Small intestine (tissue), 7 donors: ENCODE measurements at regions not wholly inside any gene's neighbourhood (a gene's known extent, or its start where the extent isn't known, plus 50 kb on each side); places are given as distances from the start of the nearest gene placed in this dataset.

Experiments used
- DNase-seq, 2 donors: peaks; one replicate each; pipeline versions ENCODE4 v3.0.0 to v3.0.0-alpha.2; 2013
- FAIRE-seq: peaks from 2 replicates; lab custom pipeline; 2012; peaks lifted over from hg19 to GRCh38; lab: Jason Lieb, UNC
- H3K27ac ChIP-seq, 3 donors: one replicate each; pipeline ENCODE4 v1.5.1; 2013; ENCODE audit warnings: low read length in 2 of 3, mild to moderate bottlenecking in 2 of 3, control low read depth in 1 of 3, inconsistent platforms in 1 of 3, low read depth in 1 of 3, moderate library complexity in 1 of 3
- H3K27me3 ChIP-seq, 3 donors: one replicate each; pipeline ENCODE4 v1.6.1; 2013; ENCODE audit warnings: low read length in 3 of 3, inconsistent platforms in 1 of 3; ENCODE audit not compliant: control insufficient read depth in 3 of 3, insufficient read depth in 3 of 3
- H3K36me3 ChIP-seq, 3 donors: one replicate each; pipeline ENCODE4 v1.6.1; 2013; ENCODE audit warnings: low read length in 3 of 3, inconsistent platforms in 1 of 3, low read depth in 1 of 3, mild to moderate bottlenecking in 1 of 3, moderate library complexity in 1 of 3; ENCODE audit not compliant: control insufficient read depth in 3 of 3, insufficient read depth in 2 of 3
- H3K4me1 ChIP-seq, 3 donors: one replicate each; pipeline ENCODE4 v1.6.1; 2013; ENCODE audit warnings: low read length in 2 of 3, inconsistent platforms in 1 of 3, low read depth in 1 of 3, mild to moderate bottlenecking in 1 of 3, moderate library complexity in 1 of 3; ENCODE audit not compliant: control insufficient read depth in 3 of 3, insufficient read depth in 2 of 3
- H3K4me3 ChIP-seq, 3 donors: one replicate each; pipeline ENCODE4 v1.5.1; 2013; ENCODE audit warnings: low read length in 3 of 3, control low read depth in 1 of 3, inconsistent platforms in 1 of 3, low read depth in 1 of 3, mild to moderate bottlenecking in 1 of 3, moderate library complexity in 1 of 3
- H3K9me3 ChIP-seq, 2 donors: one replicate each; pipeline ENCODE4 v1.6.1; 2013; ENCODE audit warnings: low read depth in 1 of 2, low read length in 1 of 2; ENCODE audit not compliant: control insufficient read depth in 2 of 2, insufficient read depth in 1 of 2
- WGBS, 3 donors: extraction: QIAGEN DNeasy Blood & Tissue Kit; methylation state at CpG; one replicate each; pipeline ENCODE4 v1.1.7; 2013; 5-methylcytosine and 5-hydroxymethylcytosine counted together
- donor health status: healthy with polysubstance abuse.
- donor health status: control.
- donor health status: control.
- donor health status: Bipolar disorder and iron deficiency.
- donor health status: healthy.

DNA sequence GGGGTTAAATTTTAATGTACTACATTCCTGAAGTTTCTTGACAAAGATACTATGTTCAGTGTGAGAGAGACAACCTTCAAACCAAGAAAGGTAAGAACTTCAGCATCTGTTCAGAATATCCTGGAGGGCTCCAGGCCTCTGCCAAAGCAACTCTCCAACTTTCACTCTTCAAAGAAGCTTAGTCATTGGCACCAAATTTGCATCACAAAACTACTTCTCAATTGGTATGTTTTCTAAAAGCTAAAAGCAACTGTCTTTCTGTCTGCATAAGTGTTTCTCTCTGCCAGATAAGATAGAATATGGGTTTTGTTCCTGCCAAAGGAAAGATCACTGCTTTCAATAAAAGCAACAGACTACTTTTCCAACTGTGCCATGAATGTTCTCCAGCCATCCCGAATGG, 187.4 kb downstream of the SUCLA2 start:
- Histone ChIP-seq H3K27ac (no peak overlapping the region), H3K27me3 (no peaks in the 10 kb centered on the region), H3K4me3 (no peak overlapping the region), H3K36me3 (no peaks in the 10 kb centered on the region), H3K4me1 (no peaks in the 10 kb centered on the region), H3K9me3 (no peaks in the 10 kb centered on the region)
- WGBS, 3 donors: 76 to 95% (median 85%) methylated on average over 1 of the region's 1 CpG
- no peak for FAIRE-seq
- no peak for DNase-seq

DNA sequence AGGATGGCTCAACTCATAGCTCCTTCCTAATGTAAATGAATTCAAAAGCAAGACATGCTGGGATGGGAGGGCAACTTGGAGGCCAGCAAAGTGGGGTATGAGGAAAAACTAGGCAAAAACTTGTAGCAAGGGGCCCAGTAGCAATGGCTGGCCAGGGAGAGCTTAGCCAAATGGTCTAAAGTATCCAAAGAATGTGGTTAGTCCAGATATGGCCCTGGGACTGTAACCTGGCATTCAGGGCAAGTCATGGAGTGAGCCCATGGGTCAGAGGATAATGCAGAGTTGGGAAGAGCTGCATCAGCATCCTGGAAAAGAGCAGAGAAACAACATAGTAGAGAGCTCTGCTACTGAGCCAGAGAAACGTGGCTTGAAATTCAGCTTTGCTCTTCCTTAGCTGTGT, 191.7 kb downstream of the SUCLA2 start:
- Histone ChIP-seq H3K4me3 (no peak overlapping the region), H3K36me3 (no peaks in the 10 kb centered on the region), H3K9me3 (no peaks in the 10 kb centered on the region), H3K27me3 (no peaks in the 10 kb centered on the region), H3K27ac (no peak overlapping the region), H3K4me1 (no peaks in the 10 kb centered on the region)
- no peak for FAIRE-seq
- no peak for DNase-seq
- WGBS, 3 donors: 48 to 65% (median 64%) methylated on average over 1 of the region's 1 CpG

DNA sequence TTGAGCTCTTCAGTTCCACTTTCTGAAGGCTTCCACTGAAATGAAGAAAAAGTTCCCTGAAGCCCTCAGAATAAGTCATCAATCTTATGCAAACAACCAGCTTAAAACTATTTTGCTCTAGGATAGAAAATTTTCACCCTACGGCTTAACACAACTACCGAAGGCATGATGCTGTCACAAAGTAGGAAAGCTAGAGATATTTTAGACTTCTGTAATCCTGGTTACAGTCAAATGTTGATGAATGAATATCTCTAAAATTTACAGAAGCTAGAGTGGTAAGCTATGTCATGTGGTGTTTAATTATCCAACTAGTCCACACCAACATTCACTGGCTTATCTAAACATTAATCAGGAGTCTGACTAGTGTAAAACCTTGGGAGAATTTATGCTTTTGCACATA, 197.9 kb downstream of the SUCLA2 start:
- FAIRE-seq (no peak), DNase-seq (no peak)
- WGBS, 3 donors: 76 to 96% (median 89%) methylated on average over 2 of the region's 2 CpGs
- no peaks in the 10 kb centered on the region for H3K4me1 ChIP-seq
- H3K4me3 ChIP-seq: no peak overlapping the region
- H3K27ac ChIP-seq: no peak overlapping the region
- no peaks in the 10 kb centered on the region for H3K27me3 ChIP-seq
- no peaks in the 10 kb centered on the region for H3K36me3 ChIP-seq
- peaks cover 0 to 6% of the 10 kb centered on the region in 2 donors for H3K9me3 ChIP-seq

DNA sequence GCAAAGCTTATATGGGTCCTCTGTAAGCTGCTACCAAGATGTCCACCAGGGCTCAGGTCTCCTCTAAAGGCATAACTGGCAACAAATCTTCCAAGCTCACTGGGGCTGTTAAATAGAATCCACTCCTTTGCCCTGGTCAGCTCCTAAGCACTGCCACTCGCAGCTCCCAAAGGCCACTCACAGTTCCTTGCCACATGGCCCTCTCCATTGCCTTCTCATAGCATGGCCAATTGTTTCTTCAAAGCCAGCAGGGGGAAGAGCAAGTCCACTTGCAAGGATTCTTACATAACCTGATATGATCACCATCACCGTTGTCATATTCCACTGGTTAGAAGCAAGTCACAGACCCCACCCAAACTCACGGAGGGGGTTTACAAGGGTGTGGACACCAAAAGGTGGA, 199.5 kb downstream of the SUCLA2 start:
- no peak overlapping the region for H3K4me3 ChIP-seq
- peaks cover 0 to 6% of the 10 kb centered on the region in 2 donors for H3K9me3 ChIP-seq
- DNase-seq: no peak
- no peak for FAIRE-seq
- no peaks in the 10 kb centered on the region for H3K4me1 ChIP-seq
- H3K27me3 ChIP-seq: no peaks in the 10 kb centered on the region
- H3K27ac ChIP-seq: no peak overlapping the region
- no peaks in the 10 kb centered on the region for H3K36me3 ChIP-seq
- 88 to 95% (median 91%) methylated on average over 3 of the region's 3 CpGs for WGBS, 3 donors

DNA sequence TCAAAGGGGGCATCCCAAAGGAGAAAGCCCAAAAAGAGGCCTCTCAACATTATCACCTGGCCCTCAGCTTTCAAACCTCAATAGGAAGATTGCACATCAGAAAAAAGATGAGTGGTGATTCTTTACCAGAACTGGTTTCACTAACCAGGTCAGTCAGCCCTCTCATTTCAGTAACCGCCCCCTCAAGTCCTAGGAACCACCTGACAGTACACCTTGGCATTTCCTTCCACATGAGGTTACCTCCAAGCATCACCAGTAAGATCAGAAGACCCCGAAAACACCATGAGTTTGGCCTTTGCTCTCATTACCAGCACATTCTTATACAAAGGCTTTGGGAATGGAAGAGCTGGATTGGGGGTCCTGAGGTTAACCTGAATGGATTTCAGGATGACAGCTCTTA, 200.5 kb downstream of the SUCLA2 start:
- peaks cover 0 to 6% of the 10 kb centered on the region in 2 donors for H3K9me3 ChIP-seq
- H3K4me3 ChIP-seq: no peak overlapping the region
- WGBS, 3 donors: 71 to 93% (median 86%) methylated on average over 2 of the region's 2 CpGs
- H3K27ac ChIP-seq: no peak overlapping the region
- H3K27me3 ChIP-seq: no peaks in the 10 kb centered on the region
- DNase-seq (no peak), FAIRE-seq (no peak)
- no peaks in the 10 kb centered on the region for H3K4me1 ChIP-seq
- no peaks in the 10 kb centered on the region for H3K36me3 ChIP-seq

DNA sequence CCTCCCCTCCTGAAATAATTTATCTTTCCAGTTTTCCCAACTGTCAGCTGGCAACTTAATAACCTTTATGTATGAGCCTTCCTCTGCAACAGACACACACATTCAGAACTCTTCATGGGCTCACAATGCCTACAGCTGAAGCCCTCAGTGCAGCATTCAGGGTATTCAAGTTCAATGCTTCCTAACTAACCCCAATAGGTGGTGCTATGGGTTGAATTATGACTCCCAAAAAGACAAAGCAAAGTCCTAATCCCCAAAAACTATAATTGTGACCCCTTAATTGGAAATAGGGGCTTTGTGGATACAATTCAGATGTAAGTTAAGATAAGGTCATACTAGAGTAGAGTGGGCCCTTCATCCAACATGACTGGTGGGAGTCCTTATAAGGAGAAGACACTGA, 202.2 kb downstream of the SUCLA2 start:
- FAIRE-seq: no peak
- DNase-seq: no peak

DNA sequence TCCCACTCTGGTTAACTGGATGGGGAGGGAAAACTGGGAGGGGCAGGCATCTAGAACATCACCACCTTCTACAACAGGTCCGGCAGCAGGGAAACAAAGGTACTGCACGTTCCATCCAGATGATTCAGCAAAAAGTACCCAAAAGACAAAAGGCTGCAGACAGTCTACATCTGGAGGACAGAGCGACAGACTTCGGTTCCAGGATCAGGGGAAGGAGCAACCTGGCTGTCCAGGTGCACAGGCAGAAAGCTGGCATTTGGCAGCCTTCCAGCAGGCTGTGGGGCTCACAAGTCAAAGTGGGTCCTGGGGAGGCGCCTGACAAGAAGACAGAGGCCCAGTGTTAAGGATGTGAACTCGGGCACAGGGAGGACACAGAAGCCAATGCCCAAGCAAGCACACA, 202.9 kb downstream of the SUCLA2 start:
- Histone ChIP-seq H3K36me3 (no peaks in the 10 kb centered on the region), H3K9me3 (peaks cover 0 to 6% of the 10 kb centered on the region in 2 donors), H3K27me3 (no peaks in the 10 kb centered on the region), H3K27ac (no peak overlapping the region), H3K4me3 (no peak overlapping the region), H3K4me1 (no peaks in the 10 kb centered on the region)
- FAIRE-seq (no peak), DNase-seq (no peak)
- WGBS, 3 donors: 53 to 77% (median 60%) methylated on average over 6 of the region's 6 CpGs

More for the DNA sequence above, 202.2 kb downstream of the SUCLA2 start:
- Histone ChIP-seq H3K4me1 (no peaks in the 10 kb centered on the region), H3K4me3 (no peak overlapping the region), H3K9me3 (peaks cover 0 to 6% of the 10 kb centered on the region in 2 donors), H3K36me3 (no peaks in the 10 kb centered on the region), H3K27me3 (no peaks in the 10 kb centered on the region), H3K27ac (no peak overlapping the region)

DNA sequence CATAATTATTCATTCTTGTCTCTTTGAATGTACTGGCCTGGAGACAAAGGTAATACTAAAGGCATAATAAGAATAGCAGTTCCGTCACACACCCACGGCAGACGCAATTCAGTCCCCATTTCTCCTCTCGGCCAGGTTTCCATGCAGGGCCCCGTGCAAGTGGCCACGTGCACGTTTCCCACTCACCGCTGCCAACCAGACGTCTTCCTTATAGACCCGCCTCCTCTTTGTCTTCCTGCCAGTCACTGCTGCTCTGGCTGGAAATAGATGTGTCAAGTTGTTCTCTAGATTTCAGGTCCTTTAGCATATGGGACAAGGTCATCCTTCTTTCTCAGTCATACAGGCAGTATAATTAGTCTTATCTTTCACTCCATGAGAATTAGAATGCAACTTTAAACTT, 204.3 kb downstream of the SUCLA2 start:
- no peaks in the 10 kb centered on the region for H3K4me1 ChIP-seq
- no peak overlapping the region for H3K27ac ChIP-seq
- DNase-seq (no peak), FAIRE-seq (no peak)
- WGBS, 3 donors: 83 to 85% (median 83%) methylated on average over 10 of the region's 10 CpGs
- no peak overlapping the region for H3K4me3 ChIP-seq
- H3K9me3 ChIP-seq: peaks cover 0 to 6% of the 10 kb centered on the region in 2 donors
- no peaks in the 10 kb centered on the region for H3K27me3 ChIP-seq
- H3K36me3 ChIP-seq: no peaks in the 10 kb centered on the region

DNA sequence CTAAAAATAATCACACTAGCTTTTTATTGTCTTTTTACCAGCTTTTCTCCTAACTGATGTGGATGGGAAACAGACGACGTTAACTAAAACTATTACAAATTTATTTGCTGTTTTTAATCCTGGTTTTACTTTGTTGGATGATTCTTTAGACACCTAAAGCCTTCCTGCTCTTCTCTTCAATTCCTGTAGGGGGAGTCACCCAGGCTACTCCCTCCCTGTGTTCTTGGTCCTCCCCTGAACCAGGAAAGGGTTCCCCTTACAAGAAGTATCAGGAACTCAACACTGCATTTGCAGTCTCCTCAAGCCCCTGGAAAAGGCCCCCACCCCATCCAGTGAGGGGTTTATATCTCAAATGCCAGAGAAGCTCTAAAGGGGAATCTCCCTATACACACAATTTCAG, 206.1 kb downstream of the SUCLA2 start:
- Histone ChIP-seq H3K27ac (no peak overlapping the region), H3K36me3 (no peaks in the 10 kb centered on the region), H3K9me3 (peaks cover 0 to 8% of the 10 kb centered on the region in 2 donors), H3K4me1 (no peaks in the 10 kb centered on the region), H3K4me3 (no peak overlapping the region), H3K27me3 (no peaks in the 10 kb centered on the region)
- 56 to 79% (median 59%) methylated on average over 2 of the region's 2 CpGs for whole genome bisulfite sequencing, 3 donors
- FAIRE-seq (no peak), DNase-seq (peak in 1 of 2 donors; percentile 11)
